NCI-H69 (cell line): ENCODE measurements at regions not wholly inside any gene's neighbourhood (a gene's known extent, or its start where the extent isn't known, plus 50 kb on each side); places are given as distances from the start of the nearest gene placed in this dataset.

ENCODE experiments used
- DNase-seq: peaks from one replicate; lab custom pipeline; 2025; lab: John Stamatoyannopoulos, UW

DNA sequence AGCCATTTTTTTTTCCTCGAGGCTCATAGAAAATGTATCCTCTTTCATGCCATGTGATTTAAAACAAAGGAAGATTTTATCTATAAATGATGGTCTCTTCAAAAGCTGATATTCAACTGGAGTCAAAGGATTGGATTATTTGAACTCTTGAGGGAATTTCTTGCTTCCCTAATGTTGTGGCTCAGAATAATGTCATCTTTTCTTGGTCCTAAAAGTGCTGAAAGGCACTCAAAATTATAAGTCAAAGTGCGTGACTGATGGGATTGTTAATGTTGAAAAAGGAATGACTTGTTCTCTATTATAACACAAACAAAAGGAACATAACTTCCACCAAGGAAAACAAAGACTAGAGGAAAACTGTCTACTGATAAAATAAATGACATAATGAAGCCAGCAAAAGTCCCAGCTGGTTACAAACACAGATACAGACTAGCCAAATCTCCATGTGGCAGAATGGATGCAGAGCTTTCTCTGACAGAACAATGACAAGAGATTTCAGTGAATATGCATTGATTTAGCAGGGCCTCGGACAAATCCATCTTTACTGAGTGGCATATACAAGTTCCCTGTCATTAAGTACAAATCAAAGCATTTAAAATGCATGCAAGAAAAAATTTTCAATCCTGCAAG, 552.6 kb downstream of the GBA3 start:
- no peak for DNase-seq

DNA sequence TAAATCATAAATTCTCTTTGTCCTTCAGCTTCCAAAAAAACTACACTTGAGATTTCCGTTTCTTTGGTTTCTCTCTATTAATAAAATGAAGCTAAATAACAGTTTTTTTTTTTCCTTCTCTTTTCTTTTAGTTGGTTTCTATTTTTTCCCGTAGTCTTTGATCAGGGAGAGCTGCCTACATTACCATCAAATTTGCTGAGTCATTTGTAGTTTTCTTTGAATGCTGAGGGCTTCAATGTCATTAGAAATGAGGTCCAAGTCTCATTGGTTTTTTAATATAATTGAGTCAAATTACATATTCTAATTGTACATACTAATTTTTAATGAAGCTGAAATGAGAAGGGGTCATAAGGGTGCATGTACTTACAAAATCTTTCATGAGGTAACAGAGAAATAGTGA, 550.2 kb downstream of the GBA3 start:
- DNase-seq, result no peak

DNA sequence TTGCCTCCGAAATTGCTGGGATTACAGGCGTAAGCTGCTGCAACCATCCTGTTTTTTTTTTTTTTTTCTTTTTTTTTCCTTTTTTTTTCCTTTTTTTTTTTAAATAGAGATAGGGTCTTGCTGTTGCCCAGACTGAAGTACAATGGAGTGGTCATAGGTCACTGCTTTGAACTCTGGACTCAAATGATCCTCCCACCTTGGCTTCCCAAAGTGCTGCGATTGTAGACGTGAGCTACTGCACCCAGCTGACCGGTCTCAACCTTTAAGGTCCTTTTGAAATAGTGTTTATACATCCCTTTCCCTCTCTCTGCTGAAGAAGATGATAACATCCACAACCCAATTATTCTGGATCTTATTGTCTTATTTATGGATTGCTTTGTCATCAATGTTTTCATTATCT, 548.7 kb downstream of the GBA3 start:
- no peak for DNase-seq

DNA sequence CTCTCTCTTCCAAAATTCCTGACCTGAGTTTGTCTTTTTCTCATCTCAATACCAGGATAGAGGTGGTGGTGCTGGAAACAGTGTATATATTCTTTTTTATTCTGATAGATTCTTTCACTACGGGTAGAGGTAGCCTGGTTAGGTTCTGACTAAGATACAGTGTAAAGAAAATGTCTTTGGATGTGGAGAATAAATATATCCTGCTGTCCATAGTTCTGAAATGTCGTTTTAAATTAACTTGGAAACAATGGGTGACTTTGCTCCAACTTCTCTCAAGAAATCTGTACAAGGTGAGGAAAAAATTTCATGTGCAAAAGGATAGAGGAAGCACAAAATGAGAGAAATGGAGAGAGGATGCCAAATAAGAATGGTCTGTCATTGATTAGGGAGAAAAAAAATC, 546.1 kb downstream of the GBA3 start:
- DNase-seq, result no peak

DNA sequence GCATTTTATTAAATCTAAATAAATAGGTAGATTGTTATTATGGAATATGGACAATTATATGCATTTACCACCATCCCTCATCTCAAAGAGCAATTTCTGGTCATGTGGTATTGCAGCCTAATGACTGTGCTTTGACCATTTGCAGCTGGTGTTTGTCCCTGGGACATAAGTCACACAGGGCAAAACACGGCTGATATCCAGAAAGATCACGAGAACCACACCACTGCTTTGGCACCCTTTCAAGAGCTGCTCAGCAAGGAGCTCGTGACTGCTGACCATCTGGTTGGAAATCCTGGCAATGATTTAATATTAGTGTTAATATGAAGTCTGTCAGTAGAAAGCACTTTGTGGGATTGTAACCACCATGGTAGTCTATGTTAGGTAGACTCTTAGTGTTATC, 545.0 kb downstream of the GBA3 start:
- DNase-seq, result peak; percentile 75

DNA sequence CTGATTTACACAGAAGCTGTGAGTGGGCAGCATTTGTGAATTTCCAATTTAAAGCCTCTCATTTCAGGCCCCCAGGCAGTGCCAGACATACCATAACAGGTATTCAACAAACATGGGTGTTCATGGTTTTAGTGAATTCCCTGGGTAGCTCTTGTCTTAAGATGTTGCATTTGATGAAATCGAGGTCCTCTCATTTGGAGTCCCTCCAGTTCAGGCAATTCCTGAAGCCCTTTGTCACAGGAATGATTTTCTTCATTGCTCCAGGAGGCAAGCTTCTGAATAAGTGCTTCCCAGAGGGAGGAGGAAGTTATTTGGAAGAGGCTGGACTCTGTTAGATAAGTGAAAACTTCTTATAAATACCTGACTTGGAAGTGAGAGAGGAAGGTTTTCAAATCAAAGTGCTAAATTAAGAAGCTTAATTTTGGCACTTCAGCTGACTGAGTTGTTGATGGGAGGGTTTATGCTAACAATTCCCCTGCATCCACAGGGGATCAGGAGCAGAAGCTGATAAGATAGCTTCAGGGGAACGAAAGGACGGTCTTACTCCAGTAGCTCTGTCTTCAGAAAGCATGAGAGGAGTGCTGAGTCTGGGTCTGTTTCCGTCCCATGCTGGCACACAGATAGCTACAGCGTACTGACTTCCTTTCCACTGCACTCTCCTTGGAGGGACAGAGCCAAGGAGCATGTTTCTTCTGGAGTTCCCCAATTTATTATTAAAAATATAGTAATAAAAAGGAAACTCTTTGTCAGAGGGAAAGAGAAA, 543.1 kb downstream of the GBA3 start:
- peak; percentile 2 for DNase-seq

DNA sequence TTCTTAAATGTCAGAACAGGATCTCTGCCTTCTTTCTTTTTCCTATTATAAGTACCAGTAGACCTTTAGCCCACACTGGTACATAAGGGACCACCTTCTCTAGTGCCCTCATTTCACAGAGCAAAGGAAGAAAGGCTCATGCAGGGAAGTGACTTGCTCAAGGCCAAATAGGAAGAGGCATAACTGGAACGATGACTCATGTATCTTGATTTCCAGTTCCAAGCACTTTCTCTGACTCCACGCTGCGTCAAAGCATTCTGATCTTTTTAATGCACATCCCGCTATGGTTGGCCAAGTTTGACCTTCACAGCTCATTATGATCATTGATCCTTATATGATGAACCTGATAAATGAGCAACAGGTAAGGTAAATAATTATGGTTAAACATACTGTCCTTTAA, 542.0 kb downstream of the GBA3 start:
- no peak for DNase-seq

DNA sequence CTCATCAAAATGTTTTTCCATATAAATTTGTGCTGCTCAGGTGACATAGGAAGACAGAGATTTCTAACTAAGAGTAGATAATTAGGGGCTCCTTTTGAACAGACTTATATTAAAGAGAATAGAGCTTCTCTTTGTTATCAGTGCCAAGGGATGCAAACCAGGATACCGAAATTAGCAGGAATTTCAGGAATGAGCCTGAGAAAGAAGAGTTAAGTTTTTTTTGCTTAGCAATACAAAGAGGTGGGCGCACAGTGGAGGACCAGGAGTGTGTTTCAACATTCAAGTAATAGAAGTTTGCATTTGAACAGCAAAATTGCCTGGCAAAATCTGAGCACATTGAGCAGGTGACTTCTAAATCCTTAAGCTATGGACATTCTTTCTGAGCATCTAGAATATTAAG, 541.3 kb downstream of the GBA3 start:
- no peak for DNase-seq

DNA sequence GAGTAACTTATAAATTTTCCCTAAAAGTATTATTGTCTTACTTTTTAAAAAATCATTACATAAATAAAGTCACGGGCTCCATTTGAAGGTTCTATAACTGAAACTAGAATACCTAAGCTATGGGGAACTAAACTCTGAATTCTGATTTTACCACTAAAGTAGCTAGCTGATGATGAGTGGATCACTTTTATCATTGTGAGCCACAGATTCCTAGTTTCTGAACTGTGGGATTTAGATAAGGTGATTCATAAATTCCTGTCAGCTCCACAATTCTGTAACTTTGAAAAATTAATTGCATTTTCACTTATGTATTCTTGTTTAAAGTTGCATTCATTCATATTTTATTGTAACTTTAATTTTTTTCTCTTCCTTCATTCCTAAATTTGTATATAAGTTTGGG, 540.9 kb downstream of the GBA3 start:
- DNase-seq, result no peak

DNA sequence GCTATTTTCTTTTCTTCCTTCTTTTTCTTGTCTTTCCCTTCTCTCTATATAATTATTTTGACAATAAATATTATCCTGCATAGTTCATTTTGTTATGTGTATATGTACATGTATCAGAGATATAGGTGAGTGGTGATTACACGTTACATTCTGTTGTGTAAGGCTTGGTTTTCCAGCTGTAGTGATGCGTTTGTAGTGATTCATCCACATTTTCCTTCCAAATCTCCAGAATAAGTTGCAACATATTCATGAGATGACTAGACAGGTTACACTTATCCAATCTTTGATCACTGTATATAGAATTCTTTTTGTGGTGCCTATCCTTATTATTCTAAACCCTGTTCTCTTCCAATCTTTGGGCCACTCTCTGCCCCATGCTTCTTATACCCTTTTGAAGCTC, 540.2 kb downstream of the GBA3 start:
- DNase-seq, result no peak

DNA sequence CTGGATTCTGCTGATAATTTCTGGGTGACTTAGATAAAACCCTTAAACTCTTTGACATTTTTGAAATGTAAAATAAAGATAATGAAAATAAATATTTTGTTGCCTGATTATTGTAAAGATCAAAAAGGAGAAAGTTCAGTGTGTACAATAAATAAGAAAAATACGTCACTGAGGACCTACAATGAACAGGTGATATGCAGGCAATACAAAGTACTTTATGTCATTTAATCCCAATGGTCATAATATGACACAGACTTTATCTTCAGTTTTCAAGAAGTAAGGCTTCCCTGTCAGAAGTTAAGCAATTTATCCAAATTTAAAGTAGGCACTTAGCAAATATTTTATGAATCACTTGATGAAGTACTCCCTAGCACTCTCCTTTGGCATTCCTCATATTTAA, 532.8 kb downstream of the GBA3 start:
- no peak for DNase-seq

DNA sequence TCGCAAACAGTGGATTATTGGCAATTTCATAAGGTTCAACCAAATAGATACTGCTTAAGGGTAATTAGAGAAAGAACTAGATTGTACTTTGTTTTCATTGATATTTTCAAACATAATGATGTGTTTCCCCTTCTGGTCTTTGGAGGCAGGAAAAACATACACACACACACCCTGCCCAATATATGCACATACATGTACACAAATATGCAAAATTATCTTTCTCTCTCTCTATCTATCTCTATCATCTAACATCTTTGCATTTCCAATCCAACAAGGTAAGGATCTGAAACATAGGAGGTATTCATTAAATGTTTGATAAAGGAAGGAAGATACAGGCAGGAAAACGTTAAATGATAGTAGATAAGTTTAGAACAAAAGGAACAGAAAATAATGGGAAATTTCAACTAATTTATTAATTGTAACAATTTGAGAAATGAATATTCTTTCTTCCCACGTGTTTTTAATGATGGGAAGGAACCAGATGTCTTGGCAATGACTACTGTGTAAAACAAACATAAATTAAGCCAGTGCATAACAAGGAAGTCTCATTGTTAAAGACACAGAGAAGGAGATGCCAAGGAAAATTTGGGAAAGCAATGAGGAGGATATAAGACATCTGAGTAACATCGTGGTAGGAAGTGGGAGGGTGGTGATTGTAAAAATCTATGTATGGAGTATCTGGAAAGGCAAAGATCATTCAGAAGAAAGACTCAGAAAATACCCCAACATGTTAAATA, 532.1 kb downstream of the GBA3 start:
- DNase-seq, result no peak

DNA sequence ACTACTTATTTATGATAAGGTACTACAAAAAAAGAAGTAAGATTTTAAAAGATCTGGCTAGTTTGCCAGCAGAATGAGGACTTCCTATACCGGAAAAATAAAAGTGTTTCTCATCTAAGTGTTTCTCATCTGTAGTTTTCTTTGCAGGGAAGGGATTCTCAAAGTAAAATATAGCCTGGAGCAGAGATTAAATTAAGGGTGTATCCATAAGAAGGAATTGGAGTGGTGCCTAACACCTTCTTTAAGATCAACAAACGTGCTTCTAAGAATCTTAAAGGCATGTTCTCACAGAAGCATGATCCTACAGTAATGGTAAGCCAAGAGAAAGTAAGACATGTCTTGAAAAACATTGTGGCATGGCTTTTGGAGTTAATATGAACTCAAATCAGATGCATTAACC, 528.2 kb downstream of the GBA3 start:
- no peak for DNase-seq

DNA sequence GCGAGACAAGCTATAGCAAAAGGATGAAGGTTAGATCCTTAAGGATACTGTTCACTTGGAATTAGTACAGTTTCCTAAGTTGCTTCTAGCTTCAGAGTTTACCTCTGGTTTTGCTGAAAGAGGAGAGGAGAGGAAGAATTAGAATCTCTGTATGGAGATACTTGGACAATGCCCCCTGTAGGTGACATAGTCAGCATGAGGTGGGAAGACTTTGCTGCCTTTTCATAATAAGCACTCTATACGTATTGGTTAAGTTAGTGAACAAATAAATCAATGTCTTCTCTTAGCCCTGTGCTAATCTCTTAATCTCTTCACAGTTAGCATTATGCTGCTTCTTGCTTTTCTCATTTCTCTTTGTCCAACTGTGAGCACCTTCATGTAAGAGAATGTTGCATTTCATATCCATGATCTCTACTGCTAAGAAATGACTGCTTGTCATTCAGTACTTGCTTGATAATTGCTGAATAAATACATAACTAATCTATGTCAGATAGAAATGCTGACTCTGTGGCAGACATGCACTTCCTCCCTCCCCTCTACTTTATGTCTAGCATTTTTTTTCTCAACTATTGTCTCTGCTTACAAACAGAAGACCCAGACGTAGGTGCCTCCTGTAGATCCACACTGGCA, 527.2 kb downstream of the GBA3 start:
- peak; percentile 19 for DNase-seq

DNA sequence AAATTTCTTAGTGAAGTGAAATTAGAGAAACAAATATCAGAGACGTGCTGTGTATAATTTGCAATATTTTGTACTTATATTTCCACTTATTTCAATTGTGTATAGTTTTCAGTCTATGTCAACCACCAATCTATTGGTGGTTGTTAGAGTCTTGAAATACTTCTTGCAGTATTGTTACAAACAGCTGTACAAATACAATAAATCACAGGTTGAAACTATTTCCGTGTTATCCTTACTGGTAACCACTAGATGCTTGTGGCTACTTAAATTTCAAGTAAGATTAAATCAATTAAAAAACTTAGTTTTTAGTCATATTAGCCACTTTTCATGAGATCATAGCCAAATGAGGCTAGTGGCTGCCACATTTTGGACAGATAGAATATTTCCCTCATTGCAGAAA, 520.5 kb downstream of the GBA3 start:
- DNase-seq, result no peak

DNA sequence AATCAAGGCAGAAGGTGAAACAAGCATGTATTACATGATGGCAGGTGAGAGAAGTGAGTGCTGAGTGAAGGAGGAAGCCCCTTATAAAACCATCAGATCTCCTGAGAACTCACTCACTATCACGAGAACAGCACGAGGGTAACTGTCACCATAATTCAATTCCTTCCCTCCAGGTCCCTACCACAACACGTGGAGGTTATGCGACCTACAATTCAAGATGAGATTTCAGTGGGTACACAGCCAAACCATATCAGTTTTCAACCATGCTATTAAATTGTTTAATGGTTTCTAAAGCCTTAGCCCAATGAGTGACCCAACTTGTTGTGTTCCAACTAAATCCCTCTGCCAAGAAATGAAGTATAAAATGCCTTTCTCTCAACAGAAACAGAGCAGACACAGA, 519.8 kb downstream of the GBA3 start:
- no peak for DNase-seq

DNA sequence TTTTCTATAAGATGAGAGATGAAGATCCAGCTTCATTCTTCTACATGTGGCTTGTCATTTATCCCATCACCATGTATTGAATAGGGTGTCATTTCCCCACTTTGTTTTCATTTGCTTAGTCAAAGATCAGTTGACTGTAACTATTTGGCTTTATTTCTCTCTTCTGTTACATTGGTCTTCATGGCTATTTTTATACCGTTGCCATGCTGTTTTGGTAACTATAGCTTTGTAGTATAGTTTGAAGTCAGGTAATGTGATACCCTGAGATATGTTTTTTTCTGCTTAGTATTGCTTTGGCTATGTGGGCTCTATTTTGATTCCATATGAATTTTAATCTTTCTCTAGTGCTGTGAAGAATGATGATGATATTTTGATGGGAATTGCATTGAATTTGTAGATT, 514.3 kb downstream of the GBA3 start:
- DNase-seq, result no peak

DNA sequence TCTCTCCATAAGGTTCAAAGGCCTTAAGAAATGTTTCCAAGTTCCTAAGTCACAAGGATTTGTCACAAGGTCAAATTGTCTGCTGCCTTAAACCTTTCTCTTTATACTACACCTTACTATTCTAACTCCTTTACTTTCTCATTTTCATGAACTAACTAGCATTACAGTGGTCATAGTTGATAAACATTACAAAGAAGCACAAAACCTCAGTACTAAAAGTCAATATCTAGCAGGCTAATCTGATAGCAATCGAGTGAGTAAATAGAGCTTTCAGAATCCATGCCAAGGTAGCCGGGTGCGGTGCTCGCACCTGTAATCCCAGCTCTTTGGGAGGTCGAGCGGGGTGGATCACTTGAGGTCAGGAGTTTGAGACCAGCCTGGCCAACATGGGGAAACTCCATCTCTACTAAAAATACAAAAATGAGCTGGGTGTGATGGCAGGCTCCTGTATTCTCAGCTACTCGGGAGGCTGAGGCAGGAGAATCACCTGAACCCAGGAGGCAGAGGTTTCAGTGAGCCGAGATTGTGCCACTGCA, 510.0 kb downstream of the GBA3 start:
- DNase-seq, result no peak

DNA sequence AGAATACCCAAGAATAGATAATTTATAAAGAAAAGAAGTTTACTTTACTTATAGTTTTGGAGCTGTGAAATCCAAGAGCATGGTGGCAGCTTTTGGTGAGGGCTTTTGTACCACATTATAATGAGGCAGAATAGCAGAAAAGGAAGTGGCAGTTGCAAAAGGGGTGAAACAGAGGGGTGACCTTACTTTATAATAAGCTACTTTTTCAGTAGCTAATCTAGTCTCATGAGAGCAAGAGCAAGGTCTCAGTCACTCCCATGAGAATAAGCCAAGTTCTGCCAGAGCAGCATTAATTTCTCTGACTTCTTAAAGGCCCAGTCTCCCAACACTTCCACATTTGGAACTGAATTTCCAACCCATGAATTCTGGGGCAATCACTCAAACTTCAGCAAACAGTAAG, 502.0 kb downstream of the GBA3 start:
- no peak for DNase-seq

DNA sequence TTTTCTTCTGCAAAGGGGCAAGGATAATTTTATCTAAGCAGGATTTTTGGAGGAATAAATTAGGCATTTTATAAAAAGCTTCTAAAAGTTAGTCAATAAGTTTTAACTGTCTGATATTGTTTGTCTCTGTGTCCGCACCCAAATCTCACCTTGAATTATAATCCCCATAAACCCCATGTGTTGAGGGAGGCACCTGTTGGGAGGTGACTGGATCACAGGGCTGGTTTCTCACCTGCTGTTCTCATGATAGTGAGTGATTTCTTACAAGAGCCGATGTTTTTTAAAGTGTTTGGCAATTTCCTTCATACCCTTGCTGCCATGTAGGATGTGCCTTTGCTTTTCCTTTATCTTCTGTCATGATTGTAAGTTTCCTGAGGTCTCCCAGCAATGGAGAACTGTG, 481.4 kb downstream of the GBA3 start:
- no peak for DNase-seq

DNA sequence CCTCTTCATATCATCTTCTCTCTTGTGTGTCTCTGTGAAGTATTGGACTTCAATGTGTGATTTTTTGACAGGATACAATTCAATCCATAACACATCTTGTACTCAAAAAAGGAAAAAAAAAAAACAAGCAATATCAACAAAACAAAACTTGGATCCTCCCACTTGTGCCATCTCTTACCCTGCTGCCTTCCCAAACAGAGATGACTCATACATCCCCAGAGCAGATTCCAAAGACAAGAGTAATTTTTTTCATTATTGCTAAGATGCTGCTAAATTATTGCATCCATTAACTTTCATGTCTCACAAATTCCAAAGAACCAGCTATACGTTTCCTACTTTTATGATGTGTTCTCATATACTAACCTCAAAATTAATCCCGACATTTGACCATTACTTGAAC, 479.2 kb downstream of the GBA3 start:
- DNase-seq, result no peak

DNA sequence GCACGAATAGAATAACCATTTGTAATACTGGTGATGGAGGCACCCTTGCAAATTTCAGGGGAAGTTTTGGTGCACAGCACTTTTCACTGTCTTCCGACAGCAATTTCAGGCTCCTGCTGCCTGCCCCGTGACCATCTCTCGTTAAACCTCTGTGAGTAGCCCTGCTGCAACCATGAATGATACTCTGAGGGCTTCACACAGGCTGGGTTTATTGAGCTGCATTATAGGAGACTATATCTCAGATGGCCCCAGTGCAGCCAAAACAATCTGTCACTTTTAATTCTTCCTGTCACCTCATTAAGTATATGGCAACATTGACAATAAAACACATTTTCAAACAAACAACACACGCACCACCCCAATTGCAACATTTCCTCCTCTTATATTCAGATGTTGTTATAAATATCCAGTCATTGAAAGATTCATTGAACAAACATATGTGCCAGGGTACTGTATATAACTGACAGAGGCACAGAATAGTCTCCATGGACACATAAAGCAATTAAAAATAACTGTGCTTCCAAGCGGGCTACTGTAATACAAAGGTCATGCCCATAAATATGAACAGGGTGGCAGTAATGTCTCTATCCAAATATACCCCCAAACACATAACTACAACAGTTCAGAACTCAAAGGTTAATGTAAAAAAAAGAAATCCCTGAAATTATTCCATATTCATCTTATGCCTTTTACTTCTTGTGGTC, 477.0 kb downstream of the GBA3 start:
- peak; percentile 74 for DNase-seq
